Chondrocyte (in vitro differentiated cells): ENCODE measurements at regions not wholly inside any gene's neighbourhood (a gene's known extent, or its start where the extent isn't known, plus 50 kb on each side); places are given as distances from the start of the nearest gene placed in this dataset.
"Not testable (repeated sequence)": the region's sequence is repeated elsewhere in the genome, so short reads cannot be mapped to it uniquely, and the experiment has no call there.

Source experiments
- DNase-seq: peaks from one replicate; pipeline ENCODE4 v3.0.0; 2021; ENCODE audit warnings: mixed read lengths, low spot score
- H3K27ac Mint-ChIP-seq: one replicate; pipeline ENCODE4 v1.8.0; 2021; ENCODE audit warnings: mild to moderate bottlenecking, moderate library complexity, mixed read lengths; ENCODE audit not compliant: unreplicated experiment
- H3K27me3 Mint-ChIP-seq: 2 replicates; pipeline ENCODE4 v1.8.0; 2021; ENCODE audit warnings: low read depth, mixed read lengths
- H3K36me3 Mint-ChIP-seq: 2 replicates; pipeline ENCODE4 v1.8.0; 2021; ENCODE audit warnings: low read depth, mixed read lengths
- H3K4me1 Mint-ChIP-seq: 2 replicates; pipeline ENCODE4 v1.8.0; 2021; ENCODE audit warnings: low read depth, mild to moderate bottlenecking, mixed read lengths
- H3K4me3 Mint-ChIP-seq: one replicate; pipeline ENCODE4 v1.8.0; 2021; ENCODE audit warnings: mild to moderate bottlenecking, moderate library complexity, mixed read lengths; ENCODE audit not compliant: unreplicated experiment
- H3K9me3 Mint-ChIP-seq: 2 replicates; pipeline ENCODE4 v1.8.0; 2021; ENCODE audit warnings: low read depth, mixed read lengths
- TF ChIP-seq, protein P1 (sequence below): fragments of 200-600 bp; sonication (generic); IDR thresholded peaks from 2 replicates; pipeline ENCODE4 v1.5.0; 2021; ENCODE audit warnings: antibody characterized with exemption, mild to moderate bottlenecking, moderate library complexity

DNA sequence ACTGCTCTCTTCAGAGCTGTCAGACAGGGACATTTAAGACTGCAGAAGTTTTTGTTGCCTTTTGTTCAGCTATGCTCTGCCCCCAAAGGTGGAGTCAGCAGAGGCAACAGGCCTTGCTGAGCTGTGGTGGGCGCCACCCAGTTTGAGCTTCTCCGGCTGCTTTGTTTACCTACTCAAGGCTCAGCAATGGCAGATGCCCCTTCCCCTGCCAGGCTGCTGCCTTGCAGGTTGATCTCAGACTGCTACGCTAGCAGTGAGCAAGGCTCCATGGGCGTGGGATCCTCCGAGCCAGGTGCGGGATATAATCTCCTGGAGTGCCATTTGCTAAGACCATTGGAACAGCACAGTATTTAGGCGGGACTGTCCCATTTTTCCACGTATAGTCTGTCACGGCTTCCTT, 371.4 kb upstream of the AMOT start:
- Mint-ChIP-seq H3K4me1 (no peaks in the 10 kb centered on the region), H3K27me3 (no peaks in the 10 kb centered on the region), H3K4me3 (no peak overlapping the region), H3K36me3 (no peaks in the 10 kb centered on the region), H3K9me3 (peaks cover 30% of the 10 kb centered on the region), H3K27ac (no peak overlapping the region)
- DNase-seq = no peak
- TF ChIP-seq, protein P1, sequence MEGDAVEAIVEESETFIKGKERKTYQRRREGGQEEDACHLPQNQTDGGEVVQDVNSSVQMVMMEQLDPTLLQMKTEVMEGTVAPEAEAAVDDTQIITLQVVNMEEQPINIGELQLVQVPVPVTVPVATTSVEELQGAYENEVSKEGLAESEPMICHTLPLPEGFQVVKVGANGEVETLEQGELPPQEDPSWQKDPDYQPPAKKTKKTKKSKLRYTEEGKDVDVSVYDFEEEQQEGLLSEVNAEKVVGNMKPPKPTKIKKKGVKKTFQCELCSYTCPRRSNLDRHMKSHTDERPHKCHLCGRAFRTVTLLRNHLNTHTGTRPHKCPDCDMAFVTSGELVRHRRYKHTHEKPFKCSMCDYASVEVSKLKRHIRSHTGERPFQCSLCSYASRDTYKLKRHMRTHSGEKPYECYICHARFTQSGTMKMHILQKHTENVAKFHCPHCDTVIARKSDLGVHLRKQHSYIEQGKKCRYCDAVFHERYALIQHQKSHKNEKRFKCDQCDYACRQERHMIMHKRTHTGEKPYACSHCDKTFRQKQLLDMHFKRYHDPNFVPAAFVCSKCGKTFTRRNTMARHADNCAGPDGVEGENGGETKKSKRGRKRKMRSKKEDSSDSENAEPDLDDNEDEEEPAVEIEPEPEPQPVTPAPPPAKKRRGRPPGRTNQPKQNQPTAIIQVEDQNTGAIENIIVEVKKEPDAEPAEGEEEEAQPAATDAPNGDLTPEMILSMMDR = no peak

DNA sequence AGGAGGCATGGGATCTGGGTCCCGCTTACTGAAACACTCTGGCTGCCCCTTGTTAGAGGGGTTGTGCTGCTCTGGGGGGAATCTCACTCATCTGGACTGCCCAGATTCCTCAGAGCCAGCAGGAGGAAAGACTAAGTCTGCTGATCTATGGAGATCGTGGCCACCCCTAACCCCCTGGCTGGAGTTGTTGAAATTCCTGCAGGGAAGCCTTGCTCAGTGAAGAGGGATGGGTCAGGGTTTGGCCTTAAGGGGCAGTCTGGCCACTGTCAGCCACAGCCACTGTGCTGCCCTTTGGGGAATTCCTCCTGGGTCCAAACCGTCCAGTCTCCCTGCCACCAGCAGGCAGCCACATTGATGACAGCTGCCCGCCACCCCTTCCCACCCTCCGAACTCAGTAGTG, 362.0 kb upstream of the AMOT start:
- TF ChIP-seq, protein P1 = no peak
- H3K36me3 Mint-ChIP-seq = no peaks in the 10 kb centered on the region
- DNase-seq = peak; percentile 65
- no peak overlapping the region for H3K4me3 Mint-ChIP-seq
- no peak overlapping the region for H3K27ac Mint-ChIP-seq
- no peaks in the 10 kb centered on the region for H3K27me3 Mint-ChIP-seq
- no peaks in the 10 kb centered on the region for H3K4me1 Mint-ChIP-seq
- H3K9me3 Mint-ChIP-seq = peaks cover 37% of the 10 kb centered on the region

DNA sequence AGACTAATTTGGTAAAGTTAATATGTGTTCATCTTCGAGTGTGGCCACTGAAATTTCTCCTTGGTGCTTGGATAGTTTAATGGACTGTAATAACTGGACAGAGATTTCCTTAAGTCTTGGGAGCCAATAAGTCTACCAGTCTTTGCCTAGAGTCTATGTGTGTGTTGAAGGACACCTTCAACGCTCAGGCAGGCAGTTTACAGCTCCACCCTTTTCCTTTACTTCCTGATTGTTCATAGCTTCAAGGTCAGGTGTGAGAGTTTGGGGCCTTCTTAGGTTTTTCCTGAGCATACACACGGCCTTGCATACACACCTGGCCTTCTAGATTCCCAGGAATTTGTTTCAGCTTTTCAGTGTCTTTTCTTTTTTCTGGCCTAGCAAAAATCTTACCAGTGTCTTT, 355.3 kb upstream of the AMOT start:
- Mint-ChIP-seq H3K4me3 (no peak overlapping the region), H3K27ac (no peak overlapping the region), H3K9me3 (peaks cover 30% of the 10 kb centered on the region), H3K27me3 (no peaks in the 10 kb centered on the region), H3K4me1 (no peaks in the 10 kb centered on the region), H3K36me3 (no peaks in the 10 kb centered on the region)
- DNase-seq = no peak
- TF ChIP-seq, protein P1 = no peak

DNA sequence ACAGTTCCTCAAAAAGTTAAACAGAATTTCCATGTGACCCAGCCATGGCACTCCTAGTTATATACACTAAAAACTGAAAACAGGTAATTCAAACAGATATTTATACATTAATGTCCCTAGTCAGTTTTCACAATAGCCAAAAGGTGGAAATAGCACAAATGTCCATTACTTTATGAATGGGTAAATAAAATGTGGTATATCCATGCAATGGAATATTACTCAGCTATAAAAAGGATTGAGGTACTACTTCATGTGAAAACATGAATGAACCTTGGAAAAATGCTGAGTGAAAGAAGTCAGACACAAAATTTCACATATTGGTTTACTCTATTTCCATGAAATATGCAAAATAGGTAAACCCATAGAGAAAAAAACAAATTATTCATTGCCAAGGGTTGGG, 351.8 kb upstream of the AMOT start:
- Mint-ChIP-seq H3K4me1 (no peaks in the 10 kb centered on the region), H3K27me3 (no peaks in the 10 kb centered on the region), H3K4me3 (no peak overlapping the region), H3K27ac (no peak overlapping the region), H3K36me3 (no peaks in the 10 kb centered on the region), H3K9me3 (peaks cover 14% of the 10 kb centered on the region)
- TF ChIP-seq, protein P1 = no peak
- DNase-seq = no peak

DNA sequence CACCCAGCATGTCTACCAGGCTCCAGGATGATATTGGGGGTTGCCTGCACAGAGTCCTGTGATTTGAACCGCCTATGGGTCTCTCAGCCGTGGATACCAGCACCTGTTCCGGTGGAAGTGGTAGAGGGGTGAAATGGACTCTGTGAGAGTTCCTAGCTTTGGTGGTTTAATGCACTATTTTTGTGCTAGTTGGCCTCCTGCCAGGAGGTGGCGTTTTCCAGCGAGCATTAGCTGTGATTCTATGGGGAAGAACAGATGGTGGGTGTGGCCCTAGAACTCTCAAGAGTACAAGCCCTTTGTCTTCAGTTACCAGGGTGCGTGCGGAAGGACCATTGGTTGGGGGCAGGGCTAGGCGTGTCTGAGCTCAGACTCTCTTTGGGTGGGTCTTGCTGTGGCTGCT, 316.9 kb upstream of the AMOT start:
- peaks cover 18% of the 10 kb centered on the region for H3K9me3 Mint-ChIP-seq
- no peak for DNase-seq
- H3K27me3 Mint-ChIP-seq = no peaks in the 10 kb centered on the region
- H3K4me1 Mint-ChIP-seq = no peaks in the 10 kb centered on the region
- no peaks in the 10 kb centered on the region for H3K36me3 Mint-ChIP-seq
- no peak overlapping the region for H3K4me3 Mint-ChIP-seq
- TF ChIP-seq, protein P1 = no peak
- no peak overlapping the region for H3K27ac Mint-ChIP-seq

DNA sequence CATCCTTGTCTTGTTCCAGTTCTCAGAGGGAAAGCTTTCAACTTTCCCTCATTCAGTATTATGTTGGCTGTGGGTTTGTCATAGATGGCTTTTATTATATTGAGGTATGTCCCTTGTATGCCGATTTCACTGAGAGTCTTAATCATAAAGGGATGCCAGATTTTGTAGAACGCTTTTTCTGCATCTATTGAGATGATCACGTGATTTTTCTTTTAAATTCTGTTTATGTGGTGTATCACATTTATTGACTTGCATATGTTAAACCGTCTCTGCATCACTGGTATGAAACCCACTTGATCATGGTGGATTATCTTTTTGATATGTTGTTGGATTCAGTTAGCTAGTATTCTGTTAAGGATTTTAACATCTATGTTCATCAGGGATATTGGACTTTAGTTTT, 313.7 kb upstream of the AMOT start:
- not testable (repeated sequence) for H3K4me1 Mint-ChIP-seq, H3K27ac Mint-ChIP-seq, H3K4me3 Mint-ChIP-seq, H3K36me3 Mint-ChIP-seq, DNase-seq, H3K27me3 Mint-ChIP-seq
- H3K9me3 Mint-ChIP-seq = peaks cover 15% of the 10 kb centered on the region
